ENCODE measurements at regions not wholly inside any gene's neighbourhood (a gene's known extent, or its start where the extent isn't known, plus 50 kb on each side); places are given as distances from the start of the nearest gene placed in this dataset.

DNA sequence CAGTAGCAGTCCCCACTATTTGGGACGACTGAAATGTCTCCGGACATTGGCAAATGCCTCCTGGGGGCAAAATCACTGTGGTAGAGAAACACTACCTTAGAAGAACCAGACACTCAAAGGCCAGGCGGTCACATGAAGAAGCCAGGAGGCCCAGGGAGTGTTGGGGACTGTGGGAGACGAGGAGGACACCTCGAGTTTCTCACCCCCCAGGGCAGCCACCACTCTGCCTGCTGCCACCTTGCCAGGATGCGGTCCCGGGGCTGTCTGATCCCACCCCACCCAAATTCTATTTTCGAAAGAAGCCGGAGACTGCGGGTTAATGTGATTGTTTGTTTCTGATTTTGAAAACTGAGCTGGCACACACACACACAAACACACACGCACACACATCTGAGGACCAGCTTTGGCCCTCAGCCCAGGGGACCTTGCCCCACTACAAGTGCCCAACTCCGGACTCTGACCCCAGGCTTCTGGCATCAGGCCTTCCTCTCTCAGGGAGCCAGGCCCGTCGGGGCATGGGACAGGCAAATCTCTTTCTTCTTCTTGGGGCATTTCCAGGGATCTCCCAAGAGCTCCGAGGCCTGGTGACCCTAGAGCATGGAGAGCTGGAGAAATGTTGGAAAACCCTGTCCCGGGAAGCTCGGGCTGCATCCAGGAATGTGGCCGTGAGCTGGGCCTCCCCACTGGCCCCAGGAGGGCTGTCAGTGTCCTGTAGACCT, 187.5 kb upstream of the PMEPA1 start:
- no peaks in the 10 kb centered on the region for H3K36me3 ChIP-seq
- no peaks in the 10 kb centered on the region for H3K27me3 ChIP-seq (ENCODE audit: low read depth)
- H3K4me3 ChIP-seq: no peak overlapping the region
- no peaks in the 10 kb centered on the region for H3K4me1 ChIP-seq
- intact Hi-C loops (cut with DNase I): no loop called here
- H3K9me3 ChIP-seq: no peaks in the 10 kb centered on the region
- DNase-seq (no peak), ATAC-seq (no peak)
- H3K27ac ChIP-seq: no peak overlapping the region
- no peak for TF ChIP-seq CTCF (IDR thresholded peaks at IDR 0.05)

GRCh38 chr20:57896563-57896962, 186.7 kb upstream of the PMEPA1 start:
- no peak overlapping the region for H3K27ac ChIP-seq
- no peaks in the 10 kb centered on the region for H3K27me3 ChIP-seq (ENCODE audit: low read depth)
- ATAC-seq: no peak
- DNase-seq: no peak
- H3K9me3 ChIP-seq: no peaks in the 10 kb centered on the region
- H3K36me3 ChIP-seq: no peaks in the 10 kb centered on the region
- no peaks in the 10 kb centered on the region for H3K4me1 ChIP-seq
- intact Hi-C loops (cut with DNase I): no loop called here
- TF ChIP-seq CTCF (IDR thresholded peaks at IDR 0.05): no peak
- no peak overlapping the region for H3K4me3 ChIP-seq

DNA sequence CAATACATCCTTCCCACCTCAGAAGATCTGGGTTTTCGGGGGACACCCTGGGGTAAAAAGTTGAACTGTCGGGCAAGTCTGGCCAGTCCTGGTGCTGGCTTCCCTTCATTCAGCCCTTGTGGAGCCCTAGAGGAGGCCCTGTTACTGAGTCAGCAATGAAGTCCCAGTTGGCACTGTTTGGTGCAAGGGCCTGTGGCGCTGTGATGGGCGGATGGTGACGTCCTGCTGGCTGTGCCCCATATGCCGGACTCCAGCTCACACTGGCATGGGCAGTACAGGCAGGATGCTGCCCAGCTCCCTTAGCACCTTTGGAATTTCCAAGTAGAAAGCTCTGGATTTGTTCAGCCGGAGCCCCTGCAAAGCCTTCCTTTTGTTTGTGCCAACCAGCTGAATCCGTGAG, 186.2 kb upstream of the PMEPA1 start:
- Histone ChIP-seq H3K27me3 (ENCODE audit: low read depth) (no peaks in the 10 kb centered on the region), H3K4me1 (no peaks in the 10 kb centered on the region), H3K9me3 (no peaks in the 10 kb centered on the region), H3K27ac (no peak overlapping the region), H3K36me3 (no peaks in the 10 kb centered on the region), H3K4me3 (no peak overlapping the region)
- ATAC-seq: no peak
- no peak for TF ChIP-seq CTCF (IDR thresholded peaks at IDR 0.05)
- intact Hi-C loops (cut with DNase I): no loop called here
- DNase-seq: no peak

- Histone ChIP-seq H3K27ac (no peak overlapping the region), H3K9me3 (no peaks in the 10 kb centered on the region), H3K4me1 (no peaks in the 10 kb centered on the region), H3K4me3 (no peak overlapping the region), H3K27me3 (ENCODE audit: low read depth) (no peaks in the 10 kb centered on the region), H3K36me3 (no peaks in the 10 kb centered on the region)
- TF ChIP-seq CTCF (IDR thresholded peaks at IDR 0.05): no peak
- ATAC-seq (no peak), DNase-seq (no peak)
- intact Hi-C loops (cut with DNase I): no loop called here
These were observed 185.5 kb upstream of the PMEPA1 start for GRCh38 chr20:57895161-57895855.

DNA sequence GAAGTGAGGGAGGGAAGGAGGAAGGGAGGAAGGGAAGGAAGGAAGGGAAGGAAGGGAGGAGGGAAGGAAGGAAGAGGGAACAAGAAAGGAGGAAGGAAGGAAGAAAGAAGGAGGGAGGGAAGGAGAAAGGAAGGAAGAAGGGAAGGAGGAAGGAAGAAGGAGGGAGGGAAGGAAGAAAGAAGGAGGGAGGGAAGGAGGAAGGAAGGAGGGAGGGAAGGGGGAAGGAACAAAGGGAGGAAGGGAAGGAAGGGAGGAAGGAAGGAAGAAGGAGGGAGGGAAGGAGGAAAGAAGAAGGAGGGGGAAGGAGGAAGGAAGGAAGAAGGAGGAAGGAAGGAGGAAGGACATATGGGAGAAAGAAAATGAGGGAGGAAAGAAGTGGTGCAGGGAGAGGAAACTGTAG, 184.7 kb upstream of the PMEPA1 start:
- no peaks in the 10 kb centered on the region for H3K36me3 ChIP-seq
- H3K9me3 ChIP-seq: no peaks in the 10 kb centered on the region

More for the DNA sequence above, 184.7 kb upstream of the PMEPA1 start:
- TF ChIP-seq CTCF (IDR thresholded peaks at IDR 0.05): no peak
- Histone ChIP-seq H3K4me1 (no peaks in the 10 kb centered on the region), H3K4me3 (no peak overlapping the region), H3K27me3 (ENCODE audit: low read depth) (no peaks in the 10 kb centered on the region), H3K27ac (no peak overlapping the region)
- intact Hi-C loops (cut with DNase I): no loop called here
- DNase-seq (no peak), ATAC-seq (no peak)
